ENCODE measurements at regions not wholly inside any gene's neighbourhood (a gene's known extent, or its start where the extent isn't known, plus 50 kb on each side); places are given as distances from the start of the nearest gene placed in this dataset.

DNA sequence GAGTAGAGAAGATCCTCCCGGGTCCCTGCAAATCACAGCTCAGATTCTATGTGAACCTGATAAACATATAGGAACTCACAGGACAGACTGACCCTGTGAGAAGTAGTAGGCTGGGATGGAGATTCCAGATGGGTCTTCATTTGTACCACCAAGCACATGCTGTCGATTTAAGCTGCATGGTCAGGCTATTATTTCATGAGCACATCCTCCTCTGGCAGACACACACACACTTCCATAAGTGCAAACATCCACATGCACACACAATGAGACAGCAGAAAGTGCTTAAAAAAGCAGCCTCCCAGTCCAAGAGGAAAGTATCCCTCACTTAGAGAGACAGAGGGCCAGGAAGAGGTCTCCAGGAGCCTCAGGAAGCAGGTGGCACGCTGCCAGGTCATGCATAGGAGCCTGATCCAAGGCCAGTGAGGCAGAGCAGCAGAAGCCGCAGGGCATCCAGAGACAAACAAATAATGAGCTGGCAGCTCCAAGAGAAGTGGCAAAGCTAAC, 131.8 kb downstream of the UNC5CL start:
- TF ChIP-seq, protein P1, sequence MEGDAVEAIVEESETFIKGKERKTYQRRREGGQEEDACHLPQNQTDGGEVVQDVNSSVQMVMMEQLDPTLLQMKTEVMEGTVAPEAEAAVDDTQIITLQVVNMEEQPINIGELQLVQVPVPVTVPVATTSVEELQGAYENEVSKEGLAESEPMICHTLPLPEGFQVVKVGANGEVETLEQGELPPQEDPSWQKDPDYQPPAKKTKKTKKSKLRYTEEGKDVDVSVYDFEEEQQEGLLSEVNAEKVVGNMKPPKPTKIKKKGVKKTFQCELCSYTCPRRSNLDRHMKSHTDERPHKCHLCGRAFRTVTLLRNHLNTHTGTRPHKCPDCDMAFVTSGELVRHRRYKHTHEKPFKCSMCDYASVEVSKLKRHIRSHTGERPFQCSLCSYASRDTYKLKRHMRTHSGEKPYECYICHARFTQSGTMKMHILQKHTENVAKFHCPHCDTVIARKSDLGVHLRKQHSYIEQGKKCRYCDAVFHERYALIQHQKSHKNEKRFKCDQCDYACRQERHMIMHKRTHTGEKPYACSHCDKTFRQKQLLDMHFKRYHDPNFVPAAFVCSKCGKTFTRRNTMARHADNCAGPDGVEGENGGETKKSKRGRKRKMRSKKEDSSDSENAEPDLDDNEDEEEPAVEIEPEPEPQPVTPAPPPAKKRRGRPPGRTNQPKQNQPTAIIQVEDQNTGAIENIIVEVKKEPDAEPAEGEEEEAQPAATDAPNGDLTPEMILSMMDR (IDR thresholded peaks at IDR 0.05; ENCODE audit: low read depth, low read length, missing control alignments), result no peak
- Histone ChIP-seq H3K4me3 (ENCODE audit: low read depth, low read length) (no peak overlapping the region), H3K36me3 (replicated peaks) (no peaks in the 10 kb centered on the region), H3K27me3 (replicated peaks) (no peaks in the 10 kb centered on the region), H3K27ac (no peak overlapping the region)
- no peak for DNase-seq
- in situ Hi-C loops (cut with HindIII; ENCODE audit: low pct_ligation_motif_present, low sequenced_read_pairs), result no loop called here

- Histone ChIP-seq H3K27me3 (replicated peaks) (no peaks in the 10 kb centered on the region), H3K4me3 (ENCODE audit: low read depth, low read length) (no peak overlapping the region), H3K27ac (no peak overlapping the region), H3K36me3 (replicated peaks) (no peaks in the 10 kb centered on the region)
- no peak for DNase-seq
- TF ChIP-seq, protein P1 (IDR thresholded peaks at IDR 0.05; ENCODE audit: low read depth, low read length, missing control alignments), result no peak
- in situ Hi-C loops (cut with HindIII; ENCODE audit: low pct_ligation_motif_present, low sequenced_read_pairs), result no loop called here
These were observed 132.3 kb downstream of the UNC5CL start for GRCh38 chr6:40906759-40907158.

DNA sequence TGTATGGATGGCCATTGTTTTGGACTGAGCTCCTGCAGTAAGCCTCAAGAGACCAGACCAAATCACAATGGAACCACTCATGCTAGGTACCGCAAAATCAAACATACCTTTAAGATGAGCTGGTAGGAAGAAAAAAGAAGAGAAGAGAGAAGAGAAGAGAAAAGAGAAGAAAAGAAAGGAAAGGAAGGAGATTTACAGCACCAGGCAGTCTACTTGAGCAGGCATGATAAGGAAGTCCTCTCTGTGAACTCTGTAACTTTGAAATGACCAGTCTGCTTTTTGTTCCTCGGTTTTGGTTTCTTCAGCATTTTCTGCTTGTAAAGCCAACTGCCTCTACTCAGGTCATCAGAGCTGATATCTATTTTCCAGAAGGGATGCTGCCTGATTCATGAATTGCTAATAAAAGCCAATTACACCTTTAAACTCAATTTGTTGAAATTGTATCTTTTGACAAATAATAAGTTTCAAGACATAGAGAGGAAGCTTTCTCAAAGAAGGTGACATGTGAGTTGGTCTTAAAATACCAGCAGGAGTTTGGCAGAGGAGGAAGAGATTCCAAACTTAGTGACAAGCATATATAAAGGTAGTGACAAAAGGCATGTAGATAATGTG, 134.3 kb downstream of the UNC5CL start:
- Histone ChIP-seq H3K27me3 (replicated peaks) (no peaks in the 10 kb centered on the region), H3K4me3 (ENCODE audit: low read depth, low read length) (no peak overlapping the region), H3K36me3 (replicated peaks) (no peaks in the 10 kb centered on the region), H3K27ac (no peak overlapping the region)
- TF ChIP-seq, protein P1 (IDR thresholded peaks at IDR 0.05; ENCODE audit: low read depth, low read length, missing control alignments), result no peak
- DNase-seq, result no peak
- in situ Hi-C loops (cut with HindIII; ENCODE audit: low pct_ligation_motif_present, low sequenced_read_pairs), result no loop called here

- Histone ChIP-seq H3K27ac (no peak overlapping the region), H3K36me3 (replicated peaks) (no peaks in the 10 kb centered on the region), H3K4me3 (ENCODE audit: low read depth, low read length) (no peak overlapping the region), H3K27me3 (replicated peaks) (no peaks in the 10 kb centered on the region)
- in situ Hi-C loops (cut with HindIII; ENCODE audit: low pct_ligation_motif_present, low sequenced_read_pairs), result no loop called here
- no peak for DNase-seq
- TF ChIP-seq, protein P1 (IDR thresholded peaks at IDR 0.05; ENCODE audit: low read depth, low read length, missing control alignments), result no peak
These were observed 135.6 kb downstream of the UNC5CL start for GRCh38 chr6:40903456-40903855.

- in situ Hi-C loops (cut with HindIII; ENCODE audit: low pct_ligation_motif_present, low sequenced_read_pairs), result no loop called here
- no peak for DNase-seq
- Histone ChIP-seq H3K27ac (no peak overlapping the region), H3K4me3 (ENCODE audit: low read depth, low read length) (no peak overlapping the region), H3K36me3 (replicated peaks) (no peaks in the 10 kb centered on the region), H3K27me3 (replicated peaks) (no peaks in the 10 kb centered on the region)
- TF ChIP-seq, protein P1 (IDR thresholded peaks at IDR 0.05; ENCODE audit: low read depth, low read length, missing control alignments), result no peak
These were observed 137.5 kb downstream of the UNC5CL start for GRCh38 chr6:40901322-40902055.

Data from brain microvascular endothelial cell (primary cell).